ENCODE measurements at regions not wholly inside any gene's neighbourhood (a gene's known extent, or its start where the extent isn't known, plus 50 kb on each side); places are given as distances from the start of the nearest gene placed in this dataset.
A peak's percentile ranks its signal among the peaks of the same experiment; 100 is the strongest.

- Histone ChIP-seq H3K9me3 (ENCODE audit: low read depth, low read length) (no peaks in the 10 kb centered on the region), H3K4me3 (no peak overlapping the region), H3K27ac (no peak overlapping the region), H3K36me3 (ENCODE audit: insufficient read depth, low read length) (no peaks in the 10 kb centered on the region), H3K9ac (ENCODE audit: insufficient read length) (no peak overlapping the region)
- no peak for DNase-seq (ENCODE audit: low read depth, low spot score)
- TF ChIP-seq EZH2 (IDR thresholded peaks at IDR 0.05) (no peak), FOXP2 (optimal IDR thresholded peaks at IDR 0.05; ENCODE audit: control extremely low read depth, extremely low read length, insufficient read depth) (no peak), POLR2AphosphoS5 (IDR thresholded peaks at IDR 0.05; ENCODE audit: borderline replicate concordance, low read depth, low read length) (no peak)
Observed at GRCh38 chr7:13407911-13408310, 581.6 kb downstream of the ETV1 start.

- no peak for DNase-seq (ENCODE audit: low read depth, low spot score)
- H3K9me3 ChIP-seq (ENCODE audit: low read depth, low read length), result no peaks in the 10 kb centered on the region
- no peak for TF ChIP-seq FOXP2 (optimal IDR thresholded peaks at IDR 0.05; ENCODE audit: control extremely low read depth, extremely low read length, insufficient read depth)
- TF ChIP-seq POLR2AphosphoS5 (IDR thresholded peaks at IDR 0.05; ENCODE audit: borderline replicate concordance, low read depth, low read length), result no peak
- TF ChIP-seq EZH2 (IDR thresholded peaks at IDR 0.05), result no peak
- H3K27ac ChIP-seq, result no peak overlapping the region
- no peak overlapping the region for H3K9ac ChIP-seq (ENCODE audit: insufficient read length)
- H3K36me3 ChIP-seq (ENCODE audit: insufficient read depth, low read length), result no peaks in the 10 kb centered on the region
- no peak overlapping the region for H3K4me3 ChIP-seq
Observed at GRCh38 chr7:13411151-13411550, 578.3 kb downstream of the ETV1 start.

GRCh38 chr7:13411636-13412035 is 577.8 kb downstream of the ETV1 start:
- TF ChIP-seq POLR2AphosphoS5 (IDR thresholded peaks at IDR 0.05; ENCODE audit: borderline replicate concordance, low read depth, low read length), result no peak
- no peak for TF ChIP-seq EZH2 (IDR thresholded peaks at IDR 0.05)
- TF ChIP-seq FOXP2 (optimal IDR thresholded peaks at IDR 0.05; ENCODE audit: control extremely low read depth, extremely low read length, insufficient read depth), result no peak
- DNase-seq (ENCODE audit: low read depth, low spot score), result no peak
- no peak overlapping the region for H3K27ac ChIP-seq
- H3K9ac ChIP-seq (ENCODE audit: insufficient read length), result no peak overlapping the region
- no peaks in the 10 kb centered on the region for H3K36me3 ChIP-seq (ENCODE audit: insufficient read depth, low read length)
- H3K9me3 ChIP-seq (ENCODE audit: low read depth, low read length), result no peaks in the 10 kb centered on the region
- H3K4me3 ChIP-seq, result no peak overlapping the region

- H3K27ac ChIP-seq, result no peak overlapping the region
- H3K9ac ChIP-seq (ENCODE audit: insufficient read length), result no peak overlapping the region
- no peaks in the 10 kb centered on the region; the same call in 1 of the 2 replicates for H3K9me3 ChIP-seq (ENCODE audit: low read depth, low read length)
- DNase-seq (ENCODE audit: low read depth, low spot score), result no peak
- H3K4me3 ChIP-seq, result no peak overlapping the region
- TF ChIP-seq EZH2 (IDR thresholded peaks at IDR 0.05) (no peak), FOXP2 (optimal IDR thresholded peaks at IDR 0.05; ENCODE audit: control extremely low read depth, extremely low read length, insufficient read depth) (no peak), POLR2AphosphoS5 (IDR thresholded peaks at IDR 0.05; ENCODE audit: borderline replicate concordance, low read depth, low read length) (no peak)
- no peaks in the 10 kb centered on the region for H3K36me3 ChIP-seq (ENCODE audit: insufficient read depth, low read length)
Observed at GRCh38 chr7:13414181-13414580, 575.3 kb downstream of the ETV1 start.

GRCh38 chr7:13414661-13415107 is 574.8 kb downstream of the ETV1 start:
- no peak overlapping the region for H3K9ac ChIP-seq (ENCODE audit: insufficient read length)
- H3K9me3 ChIP-seq (ENCODE audit: low read depth, low read length), result no peaks in the 10 kb centered on the region; the same call in 1 of the 2 replicates
- no peak overlapping the region for H3K27ac ChIP-seq
- TF ChIP-seq POLR2AphosphoS5 (IDR thresholded peaks at IDR 0.05; ENCODE audit: borderline replicate concordance, low read depth, low read length), result no peak
- TF ChIP-seq EZH2 (IDR thresholded peaks at IDR 0.05), result no peak
- TF ChIP-seq FOXP2 (optimal IDR thresholded peaks at IDR 0.05; ENCODE audit: control extremely low read depth, extremely low read length, insufficient read depth), result no peak
- no peaks in the 10 kb centered on the region for H3K36me3 ChIP-seq (ENCODE audit: insufficient read depth, low read length)
- no peak overlapping the region for H3K4me3 ChIP-seq
- no peak for DNase-seq (ENCODE audit: low read depth, low spot score)

GRCh38 chr7:13416071-13416470 is 573.4 kb downstream of the ETV1 start:
- Histone ChIP-seq H3K9ac (ENCODE audit: insufficient read length) (no peak overlapping the region), H3K4me3 (no peak overlapping the region), H3K27ac (no peak overlapping the region), H3K36me3 (ENCODE audit: insufficient read depth, low read length) (no peaks in the 10 kb centered on the region), H3K9me3 (ENCODE audit: low read depth, low read length) (no peaks in the 10 kb centered on the region; the same call in 1 of the 2 replicates)
- DNase-seq (ENCODE audit: low read depth, low spot score), result no peak
- TF ChIP-seq EZH2 (IDR thresholded peaks at IDR 0.05) (no peak), POLR2AphosphoS5 (IDR thresholded peaks at IDR 0.05; ENCODE audit: borderline replicate concordance, low read depth, low read length) (no peak), FOXP2 (optimal IDR thresholded peaks at IDR 0.05; ENCODE audit: control extremely low read depth, extremely low read length, insufficient read depth) (no peak)

GRCh38 chr7:13416544-13416943 is 572.9 kb downstream of the ETV1 start:
- no peaks in the 10 kb centered on the region; the same call in 1 of the 2 replicates for H3K9me3 ChIP-seq (ENCODE audit: low read depth, low read length)
- H3K36me3 ChIP-seq (ENCODE audit: insufficient read depth, low read length), result no peaks in the 10 kb centered on the region
- DNase-seq (ENCODE audit: low read depth, low spot score), result no peak
- no peak overlapping the region for H3K27ac ChIP-seq
- H3K4me3 ChIP-seq, result no peak overlapping the region
- TF ChIP-seq POLR2AphosphoS5 (IDR thresholded peaks at IDR 0.05; ENCODE audit: borderline replicate concordance, low read depth, low read length) (no peak), EZH2 (IDR thresholded peaks at IDR 0.05) (no peak), FOXP2 (optimal IDR thresholded peaks at IDR 0.05; ENCODE audit: control extremely low read depth, extremely low read length, insufficient read depth) (no peak)
- H3K9ac ChIP-seq (ENCODE audit: insufficient read length), result no peak overlapping the region

- DNase-seq (ENCODE audit: low read depth, low spot score), result no peak
- H3K36me3 ChIP-seq (ENCODE audit: insufficient read depth, low read length), result no peaks in the 10 kb centered on the region
- H3K4me3 ChIP-seq, result no peak overlapping the region
- H3K9me3 ChIP-seq (ENCODE audit: low read depth, low read length), result no peaks in the 10 kb centered on the region; the same call in 1 of the 2 replicates
- no peak overlapping the region for H3K27ac ChIP-seq
- H3K9ac ChIP-seq (ENCODE audit: insufficient read length), result no peak overlapping the region
- TF ChIP-seq POLR2AphosphoS5 (IDR thresholded peaks at IDR 0.05; ENCODE audit: borderline replicate concordance, low read depth, low read length) (no peak), FOXP2 (optimal IDR thresholded peaks at IDR 0.05; ENCODE audit: control extremely low read depth, extremely low read length, insufficient read depth) (no peak), EZH2 (IDR thresholded peaks at IDR 0.05) (no peak)
Observed at GRCh38 chr7:13420726-13421125, 568.7 kb downstream of the ETV1 start.

GRCh38 chr7:13421776-13422175 is 567.7 kb downstream of the ETV1 start:
- Histone ChIP-seq H3K9ac (ENCODE audit: insufficient read length) (no peak overlapping the region), H3K4me3 (no peak overlapping the region), H3K27ac (no peak overlapping the region), H3K9me3 (ENCODE audit: low read depth, low read length) (no peaks in the 10 kb centered on the region; the same call in 1 of the 2 replicates), H3K36me3 (ENCODE audit: insufficient read depth, low read length) (no peaks in the 10 kb centered on the region)
- DNase-seq (ENCODE audit: low read depth, low spot score), result peak; percentile 28
- TF ChIP-seq FOXP2 (optimal IDR thresholded peaks at IDR 0.05; ENCODE audit: control extremely low read depth, extremely low read length, insufficient read depth) (no peak), POLR2AphosphoS5 (IDR thresholded peaks at IDR 0.05; ENCODE audit: borderline replicate concordance, low read depth, low read length) (no peak), EZH2 (IDR thresholded peaks at IDR 0.05) (no peak)
